ENCODE measurements at regions not wholly inside any gene's neighbourhood (a gene's known extent, or its start where the extent isn't known, plus 50 kb on each side); places are given as distances from the start of the nearest gene placed in this dataset.

- Mint-ChIP-seq H3K4me1 (peaks cover 22% of the 10 kb centered on the region), H3K27me3 (ENCODE audit: low read depth) (no peaks in the 10 kb centered on the region), H3K4me3 (no peak overlapping the region), H3K36me3 (no peaks in the 10 kb centered on the region), H3K9me3 (peaks cover 9% of the 10 kb centered on the region), H3K27ac (no peak overlapping the region)
- ChIA-PET CTCF (no interaction called here), POLR2A (no interaction called here)
- TF ChIP-seq, protein P1, sequence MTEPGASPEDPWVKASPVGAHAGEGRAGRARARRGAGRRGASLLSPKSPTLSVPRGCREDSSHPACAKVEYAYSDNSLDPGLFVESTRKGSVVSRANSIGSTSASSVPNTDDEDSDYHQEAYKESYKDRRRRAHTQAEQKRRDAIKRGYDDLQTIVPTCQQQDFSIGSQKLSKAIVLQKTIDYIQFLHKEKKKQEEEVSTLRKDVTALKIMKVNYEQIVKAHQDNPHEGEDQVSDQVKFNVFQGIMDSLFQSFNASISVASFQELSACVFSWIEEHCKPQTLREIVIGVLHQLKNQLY (CRISPR knock-in tag; IDR thresholded peaks at IDR 0.05) = no peak
- TF ChIP-seq, protein P2, sequence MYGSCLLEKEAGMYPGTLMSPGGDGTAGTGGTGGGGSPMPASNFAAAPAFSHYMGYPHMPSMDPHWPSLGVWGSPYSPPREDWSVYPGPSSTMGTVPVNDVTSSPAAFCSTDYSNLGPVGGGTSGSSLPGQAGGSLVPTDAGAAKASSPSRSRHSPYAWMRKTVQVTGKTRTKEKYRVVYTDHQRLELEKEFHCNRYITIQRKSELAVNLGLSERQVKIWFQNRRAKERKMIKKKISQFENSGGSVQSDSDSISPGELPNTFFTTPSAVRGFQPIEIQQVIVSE (CRISPR knock-in tag; IDR thresholded peaks at IDR 0.05; ENCODE audit: borderline replicate concordance) = no peak
- TF ChIP-seq ATF1 (CRISPR knock-in tag; IDR thresholded peaks at IDR 0.05) = no peak
- TF ChIP-seq ELF4 (CRISPR knock-in tag; IDR thresholded peaks at IDR 0.05; ENCODE audit: low read depth) = no peak
- no peak for TF ChIP-seq CBFB (CRISPR knock-in tag; IDR thresholded peaks at IDR 0.05; ENCODE audit: low read depth)
- TF ChIP-seq SOX15 (CRISPR knock-in tag; IDR thresholded peaks at IDR 0.05) = no peak
- TF ChIP-seq SP1 (CRISPR knock-in tag; conservative IDR thresholded peaks at IDR 0.05) = no peak
- TF ChIP-seq FOXP1 (CRISPR knock-in tag; IDR thresholded peaks at IDR 0.05; ENCODE audit: borderline replicate concordance) = no peak
- TF ChIP-seq ZNF263 (CRISPR knock-in tag; IDR thresholded peaks at IDR 0.05; ENCODE audit: low read depth) = no peak
- TF ChIP-seq NFE2L1 (CRISPR knock-in tag; IDR thresholded peaks at IDR 0.05) = no peak
- no peak for TF ChIP-seq ZNF232 (CRISPR knock-in tag; IDR thresholded peaks at IDR 0.05)
- no peak for TF ChIP-seq ZBTB21 (CRISPR knock-in tag; IDR thresholded peaks at IDR 0.05; ENCODE audit: borderline replicate concordance)
- no peak for TF ChIP-seq ERG (CRISPR knock-in tag; IDR thresholded peaks at IDR 0.05)
- no peak for TF ChIP-seq JUN (CRISPR knock-in tag; IDR thresholded peaks at IDR 0.05)
- TF ChIP-seq AFF4 (CRISPR knock-in tag; IDR thresholded peaks at IDR 0.05; ENCODE audit: borderline replicate concordance) = no peak
- TF ChIP-seq ZNF423 (CRISPR knock-in tag; IDR thresholded peaks at IDR 0.05) = no peak
- TF ChIP-seq PREB (CRISPR knock-in tag; IDR thresholded peaks at IDR 0.05; ENCODE audit: borderline replicate concordance) = no peak
- no peak for TF ChIP-seq NR3C1 (CRISPR knock-in tag; conservative IDR thresholded peaks at IDR 0.05; ENCODE audit: low read depth)
- DNase-seq (ENCODE audit: low spot score) (no peak), ATAC-seq (no peak)
Observed at GRCh38 chr10:61089251-61089650, 145.3 kb upstream of the RHOBTB1 start.

DNA sequence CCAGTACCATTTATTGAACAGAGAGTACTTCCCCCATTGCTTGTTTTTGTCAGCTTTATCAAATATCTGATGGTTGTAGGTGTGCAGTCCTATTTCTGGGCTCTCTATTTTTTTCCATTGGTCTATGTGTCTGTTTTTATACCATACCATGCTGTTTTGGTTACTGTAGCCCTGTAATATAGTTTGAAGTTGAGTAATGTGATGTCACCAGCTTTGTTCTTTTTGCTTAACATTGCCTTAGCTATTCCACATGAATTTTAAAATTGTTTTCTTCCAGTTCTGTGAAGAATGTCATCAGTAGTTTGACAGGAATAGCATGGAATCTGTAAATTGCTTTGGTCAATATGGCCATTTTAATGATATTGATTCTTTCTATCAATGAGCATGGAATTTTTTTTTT lies 140.5 kb upstream of the RHOBTB1 start:
- CTCF ChIA-PET = no interaction called here
- POLR2A ChIA-PET = no interaction called here
- TF ChIP-seq MYBL2 (CRISPR knock-in tag; IDR thresholded peaks at IDR 0.05) (no peak), JUN (CRISPR knock-in tag; IDR thresholded peaks at IDR 0.05) (no peak), CBFB (CRISPR knock-in tag; IDR thresholded peaks at IDR 0.05; ENCODE audit: low read depth) (no peak), GRHL2 (CRISPR knock-in tag; IDR thresholded peaks at IDR 0.05; ENCODE audit: insufficient replicate concordance, severe bottlenecking) (no peak), PRRX2 (CRISPR knock-in tag; IDR thresholded peaks at IDR 0.05) (no peak), AFF4 (CRISPR knock-in tag; IDR thresholded peaks at IDR 0.05; ENCODE audit: borderline replicate concordance) (no peak), ZNF416 (CRISPR knock-in tag; IDR thresholded peaks at IDR 0.05) (no peak)
- TF ChIP-seq, protein P3, sequence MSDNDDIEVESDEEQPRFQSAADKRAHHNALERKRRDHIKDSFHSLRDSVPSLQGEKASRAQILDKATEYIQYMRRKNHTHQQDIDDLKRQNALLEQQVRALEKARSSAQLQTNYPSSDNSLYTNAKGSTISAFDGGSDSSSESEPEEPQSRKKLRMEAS (CRISPR knock-in tag; IDR thresholded peaks at IDR 0.05) = no peak
- TF ChIP-seq, protein P1 (CRISPR knock-in tag; IDR thresholded peaks at IDR 0.05) = no peak

More for the DNA sequence above, 140.5 kb upstream of the RHOBTB1 start:
- ATAC-seq = no peak
- no peaks in the 10 kb centered on the region for H3K27me3 Mint-ChIP-seq (ENCODE audit: low read depth)
- no peak for DNase-seq (ENCODE audit: low spot score)
- no peak overlapping the region for H3K4me3 Mint-ChIP-seq
- no peak overlapping the region for H3K27ac Mint-ChIP-seq
- H3K4me1 Mint-ChIP-seq = no peaks in the 10 kb centered on the region
- H3K36me3 Mint-ChIP-seq = no peaks in the 10 kb centered on the region
- H3K9me3 Mint-ChIP-seq = peaks cover 25% of the 10 kb centered on the region
